HG03460 (cell line): ENCODE measurements at regions not wholly inside any gene's neighbourhood (a gene's known extent, or its start where the extent isn't known, plus 50 kb on each side); places are given as distances from the start of the nearest gene placed in this dataset.
"Not testable (repeated sequence)": the region's sequence is repeated elsewhere in the genome, so short reads cannot be mapped to it uniquely, and the experiment has no call there.

Experiments used
- ATAC-seq: cut with Tn5 transposase; IDR thresholded peaks from one replicate; pipeline ENCODE4 v1.9.1; 2021; ENCODE audit not compliant: unreplicated experiment

DNA sequence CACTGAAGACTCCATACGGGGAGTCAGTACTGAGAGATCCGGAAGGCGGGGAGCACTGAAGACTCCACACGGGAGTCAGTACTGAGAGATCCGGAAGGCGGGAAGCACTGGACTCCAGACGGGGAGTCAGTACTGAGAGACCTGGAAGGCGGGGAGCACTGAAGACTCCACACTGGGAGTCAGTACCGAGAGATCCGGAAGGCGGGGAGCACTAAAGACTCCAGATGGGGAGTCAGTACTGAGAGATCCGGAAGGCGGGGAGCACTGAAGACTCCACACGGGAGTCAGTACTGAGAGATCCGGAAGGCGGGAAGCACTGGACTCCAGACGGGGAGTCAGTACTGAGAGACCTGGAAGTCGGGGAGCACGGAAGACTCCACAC is 77.2 kb downstream of the DLL1 start:
- ATAC-seq: not testable (repeated sequence)

GRCh38 chr6:170212956-170213636 is 77.8 kb downstream of the DLL1 start:
- no peak for ATAC-seq

DNA sequence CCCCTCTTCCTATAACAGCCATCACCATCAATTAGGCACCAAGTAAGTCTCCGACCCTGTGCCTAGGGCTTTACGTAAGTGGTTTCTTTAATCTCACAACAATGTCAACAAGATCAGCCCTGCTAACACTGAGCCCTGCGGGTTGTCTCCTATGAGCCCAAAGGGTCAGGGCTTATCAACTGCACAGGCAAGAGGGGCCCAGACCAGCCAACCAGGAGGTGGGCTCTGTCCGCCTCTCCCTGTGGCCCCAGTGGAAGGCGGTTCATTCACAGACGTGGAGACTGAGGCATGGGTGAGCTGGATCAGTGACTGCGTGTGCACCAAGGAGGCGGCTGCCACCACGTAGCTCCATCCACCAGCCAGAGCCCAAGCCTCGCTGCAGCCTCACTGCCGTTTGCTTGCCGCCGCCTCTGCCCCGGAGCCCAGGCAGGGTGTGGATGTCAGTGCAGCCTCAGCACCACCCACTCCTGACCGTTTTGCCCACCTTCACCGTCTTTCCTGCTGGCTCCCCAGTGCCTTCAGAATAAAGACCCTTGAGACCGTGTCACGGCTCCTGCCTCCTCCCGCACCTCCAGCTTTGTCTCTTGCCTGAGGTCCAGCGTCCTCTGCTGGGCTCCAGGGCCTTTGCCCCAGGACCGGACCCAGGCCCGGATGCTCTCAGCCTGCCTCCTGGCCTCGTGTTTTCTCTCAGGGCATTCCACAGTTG is 78.7 kb downstream of the DLL1 start:
- no peak for ATAC-seq

DNA sequence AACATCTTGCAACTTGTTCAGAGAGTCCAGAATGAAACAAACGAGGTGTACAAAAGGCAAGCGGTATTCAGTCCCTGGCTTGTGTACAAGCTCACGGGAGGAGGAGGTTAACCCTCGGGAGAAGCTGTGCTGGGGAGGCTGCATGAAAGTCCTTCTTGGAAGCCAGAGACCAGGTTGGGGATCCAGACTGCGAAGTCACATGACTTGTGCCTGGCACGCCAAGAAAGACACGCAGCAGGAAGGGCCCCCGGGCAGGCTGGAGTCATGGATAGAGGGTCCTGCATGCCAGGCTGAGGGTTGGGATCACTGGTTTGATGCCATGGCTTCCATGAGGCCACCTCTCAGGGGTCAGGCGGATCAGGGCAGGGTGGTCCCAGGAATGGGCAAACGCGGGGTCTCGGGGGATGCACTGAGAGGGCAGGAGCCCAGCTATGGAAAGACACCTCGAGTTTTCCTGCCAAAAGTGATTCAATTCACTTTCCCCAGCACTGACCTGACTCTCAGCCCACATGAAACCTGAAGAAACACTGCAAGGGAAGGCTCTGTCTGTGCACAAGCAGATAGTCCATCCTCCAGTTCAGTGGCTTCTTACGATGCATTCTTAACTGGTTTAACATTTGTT is 79.4 kb downstream of the DLL1 start:
- no peak for ATAC-seq

DNA sequence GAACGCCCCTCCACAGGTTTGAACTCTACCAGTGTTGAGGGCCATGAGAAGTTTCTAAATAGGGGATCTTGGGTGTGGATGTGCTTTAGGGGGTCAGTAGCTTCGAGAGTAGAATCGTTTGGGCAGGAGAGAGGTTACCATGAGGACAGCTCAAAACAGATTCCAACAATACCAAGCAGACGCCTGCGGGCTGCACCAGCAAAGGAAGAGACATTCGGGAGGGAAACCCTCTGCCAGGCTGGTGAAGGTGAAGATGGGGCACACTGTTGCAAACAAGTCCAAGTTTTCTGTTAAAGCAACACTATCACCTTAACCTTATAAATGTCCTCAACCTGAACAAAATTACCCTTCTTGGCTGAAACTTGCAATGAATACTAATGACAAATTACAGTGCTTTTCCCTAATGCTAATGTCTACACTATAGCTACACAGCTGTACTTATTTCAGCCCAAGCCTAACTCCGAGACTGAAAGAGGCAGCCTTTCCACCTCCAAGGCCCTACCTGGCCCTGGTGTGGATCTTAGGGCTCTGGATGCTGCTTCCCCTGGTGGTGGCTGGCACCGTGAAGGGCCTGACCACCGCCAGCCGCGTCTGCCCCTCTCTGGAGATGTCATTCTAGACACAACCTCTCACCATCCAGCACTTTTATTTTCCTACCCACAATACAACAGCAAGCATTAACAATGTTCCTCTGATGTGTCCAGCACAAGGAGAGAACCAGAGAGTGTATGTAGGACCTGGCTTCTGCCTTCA is 80.1 kb downstream of the DLL1 start:
- no peak for ATAC-seq

GRCh38 chr6:170210026-170210390 is 80.9 kb downstream of the DLL1 start:
- peak; percentile 56 for ATAC-seq

DNA sequence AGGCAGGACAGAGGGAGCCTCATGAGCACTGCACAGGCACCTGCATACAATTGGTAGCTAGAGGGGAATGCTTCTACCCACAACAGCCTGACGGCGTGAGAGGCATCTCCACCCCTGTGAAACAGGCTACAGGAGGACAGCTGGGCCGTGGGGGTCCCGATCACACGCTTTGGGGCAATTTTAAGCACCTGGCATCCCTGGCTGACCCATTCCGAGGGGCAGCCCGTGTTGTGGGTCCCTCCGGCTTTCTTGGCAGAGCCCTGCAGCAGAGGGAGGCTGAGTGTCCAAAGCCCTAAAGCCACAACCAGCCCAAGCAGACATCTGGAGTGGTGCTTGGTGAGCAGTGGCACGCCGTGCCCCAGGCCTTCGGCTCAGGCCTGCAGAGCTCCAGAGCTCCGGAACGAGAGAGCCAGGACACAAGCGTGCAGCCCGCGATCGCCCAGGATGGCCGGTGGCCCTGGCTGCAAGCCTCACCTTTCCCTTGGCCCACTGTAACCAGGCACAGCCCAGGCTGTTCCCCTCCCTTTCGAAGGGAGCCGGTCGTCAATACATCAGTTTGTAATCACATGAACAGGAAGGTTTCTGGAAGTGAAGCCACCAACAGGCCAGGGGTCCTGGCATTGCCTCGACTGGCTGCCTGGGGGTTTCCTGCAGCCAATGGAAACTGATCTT is 81.4 kb downstream of the DLL1 start:
- ATAC-seq: no peak

DNA sequence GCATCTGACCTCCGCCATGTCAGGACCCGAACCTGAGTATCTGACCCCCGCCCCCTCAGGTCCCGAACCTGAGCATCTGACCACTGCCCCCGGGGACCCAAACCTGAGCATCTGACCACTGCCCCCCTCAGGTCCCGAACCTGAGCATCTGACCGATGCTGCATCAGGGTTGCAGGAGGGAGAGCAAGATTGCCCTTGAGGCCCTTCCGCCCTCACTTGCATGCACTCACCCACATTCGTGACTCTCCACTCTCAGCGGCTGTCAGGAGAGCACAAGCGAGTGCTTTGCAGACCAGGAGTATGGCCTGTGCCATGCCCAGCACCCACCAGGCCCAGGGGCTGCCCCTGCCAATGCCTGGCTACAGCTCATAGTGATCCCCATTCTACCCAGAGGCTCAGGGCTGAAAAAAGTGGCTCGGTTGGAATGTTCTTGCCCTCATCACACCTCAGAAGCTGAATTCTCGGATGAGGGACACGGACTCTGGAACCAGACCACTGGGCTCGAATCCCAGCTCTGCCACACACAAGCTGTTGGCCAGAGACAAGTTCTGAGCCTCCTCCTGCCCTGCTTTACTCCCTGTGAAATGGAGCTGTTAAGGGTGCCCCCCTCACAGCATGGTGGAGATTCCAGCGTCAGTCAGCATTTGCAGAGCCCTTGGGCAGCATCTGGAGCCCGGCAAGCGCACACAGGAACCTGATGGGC is 82.1 kb downstream of the DLL1 start:
- no peak for ATAC-seq

GRCh38 chr6:170208182-170208601 is 82.7 kb downstream of the DLL1 start:
- no peak for ATAC-seq

GRCh38 chr6:170207586-170208181 is 83.2 kb downstream of the DLL1 start:
- ATAC-seq: no peak

DNA sequence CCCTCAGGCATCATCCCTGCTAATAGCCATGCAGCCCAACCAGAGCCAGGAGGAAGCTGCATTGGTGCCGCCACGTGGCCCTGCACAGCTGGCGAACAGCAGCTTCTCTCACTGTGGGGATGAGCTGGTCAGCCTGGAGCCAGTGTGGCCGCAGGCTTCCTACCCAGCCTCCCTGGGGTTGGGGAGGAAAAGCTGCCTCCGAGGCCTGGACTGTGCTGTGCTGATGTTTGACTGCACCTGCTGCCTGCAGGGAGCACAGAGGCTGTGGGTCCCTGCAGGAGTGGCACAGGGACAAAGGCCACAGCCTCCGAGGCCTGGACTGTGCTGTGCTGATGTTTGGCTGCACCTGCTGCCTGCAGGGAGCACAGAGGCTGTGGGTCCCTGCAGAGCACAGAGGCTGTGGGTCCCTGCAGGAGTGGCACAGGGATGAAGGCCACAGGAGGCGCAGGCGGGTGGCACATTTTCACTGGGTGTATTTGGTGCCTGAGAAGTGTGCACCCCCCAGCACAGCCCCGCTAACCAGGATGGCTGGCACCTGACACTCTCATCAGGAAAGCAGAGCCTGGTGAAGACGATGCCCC is 83.9 kb downstream of the DLL1 start:
- ATAC-seq: no peak

- ATAC-seq: no peak
Observed at GRCh38 chr6:170206317-170206621, 84.6 kb downstream of the DLL1 start.

GRCh38 chr6:170205534-170206316 is 85.2 kb downstream of the DLL1 start:
- no peak for ATAC-seq

GRCh38 chr6:170205126-170205525 is 85.8 kb downstream of the DLL1 start:
- ATAC-seq: no peak

- ATAC-seq: no peak
Observed at GRCh38 chr6:170203212-170203611, 87.7 kb downstream of the DLL1 start.

GRCh38 chr6:170202416-170203135 is 88.3 kb downstream of the DLL1 start:
- ATAC-seq: no peak

GRCh38 chr6:170201361-170201760 is 89.5 kb downstream of the DLL1 start:
- no peak for ATAC-seq

DNA sequence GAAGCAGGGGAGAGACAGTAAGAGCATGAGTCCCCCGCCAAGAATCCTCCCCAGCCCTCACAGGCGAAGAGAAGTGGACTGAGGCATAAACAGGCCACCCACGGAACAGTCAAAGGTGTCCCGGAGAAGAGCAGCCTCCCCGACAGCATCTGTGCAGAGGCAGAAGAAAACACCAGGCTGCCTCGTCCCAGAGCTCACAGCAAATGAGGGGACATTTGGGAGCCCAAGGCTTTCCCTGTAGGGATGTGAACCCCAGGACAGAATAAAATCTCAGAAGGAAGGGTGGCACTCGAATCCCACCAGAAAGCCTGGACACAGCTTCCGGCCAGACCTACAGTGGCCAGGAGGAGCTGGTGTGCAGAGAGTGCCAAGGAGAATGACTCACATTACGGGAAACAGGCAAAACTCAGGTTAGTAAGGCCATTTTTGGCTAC is 90.4 kb downstream of the DLL1 start:
- no peak for ATAC-seq
